Naive thymus-derived CD8-positive, alpha-beta T cell (primary cell): ENCODE measurements at regions not wholly inside any gene's neighbourhood (a gene's known extent, or its start where the extent isn't known, plus 50 kb on each side); places are given as distances from the start of the nearest gene placed in this dataset.
"Not testable (repeated sequence)": the region's sequence is repeated elsewhere in the genome, so short reads cannot be mapped to it uniquely, and the experiment has no call there.

Source experiments
- ATAC-seq, 2 donors: fragments of 150-1000 bp; cut with Tn5 transposase in 1 of 2; sonication (Bioruptor Pico), chemical (Tn5 transposase) in 1 of 2; 1 replicate in 1 of 2; 2 replicates in 1 of 2; pipeline ENCODE4 v1.10.0; 2021; ENCODE audit warnings: mild to moderate bottlenecking in 2 of 2, moderate library complexity in 2 of 2
- POLR2A ChIA-PET: fragments of 350-600 bp; sonication (Branson Sonifier 250); formaldehyde crosslinking; loops from one replicate; lab custom pipeline; 2021; ENCODE audit warnings: antibody characterized with exemption; lab: Charles Lee
- DNase-seq, 10 donors: peaks; one replicate each; pipeline versions ENCODE4 v3.0.0 to v3.0.0-alpha.2; 2020 to 2022
- H3K27ac Mint-ChIP-seq, 10 donors: one replicate each; pipeline ENCODE4 v1.8.0; 2020 to 2022; ENCODE audit warnings: mild to moderate bottlenecking in 10 of 10, mixed read lengths in 10 of 10, moderate library complexity in 4 of 10, inconsistent platforms in 1 of 10
- H3K27me3 Mint-ChIP-seq, 5 donors: one replicate each; pipeline ENCODE4 v1.8.0; 2021 to 2022; ENCODE audit warnings: mixed read lengths in 5 of 5
- H3K36me3 Mint-ChIP-seq, 3 donors: one replicate each; pipeline ENCODE4 v1.8.0; 2020 to 2022; ENCODE audit warnings: mixed read lengths in 3 of 3, mild to moderate bottlenecking in 2 of 3, inconsistent platforms in 1 of 3
- H3K4me1 Mint-ChIP-seq, 4 donors: one replicate each; pipeline ENCODE4 v1.8.0; 2021 to 2022; ENCODE audit warnings: mixed read lengths in 4 of 4
- H3K4me3 Mint-ChIP-seq, 10 donors: one replicate each; pipeline ENCODE4 v1.8.0; 2020 to 2022; ENCODE audit warnings: mild to moderate bottlenecking in 10 of 10, mixed read lengths in 10 of 10, moderate library complexity in 6 of 10, inconsistent platforms in 1 of 10
- H3K9me3 Mint-ChIP-seq, 9 donors: one replicate each; pipeline ENCODE4 v1.8.0; 2020 to 2022; ENCODE audit warnings: mixed read lengths in 9 of 9, mild to moderate bottlenecking in 3 of 9, inconsistent platforms in 1 of 9, moderate library complexity in 1 of 9

- peaks cover 0 to 5% (median under 1%) of the 10 kb centered on the region in 5 donors for H3K27me3 Mint-ChIP-seq
- H3K36me3 Mint-ChIP-seq, result no peaks in the 10 kb centered on the region
- no peak overlapping the region for H3K4me3 Mint-ChIP-seq
- ATAC-seq (no peak), DNase-seq (no peak)
- peaks cover 0 to 6% (median 0%) of the 10 kb centered on the region in 4 donors for H3K4me1 Mint-ChIP-seq
- H3K9me3 Mint-ChIP-seq, result no peaks in the 10 kb centered on the region
- H3K27ac Mint-ChIP-seq, result no peak overlapping the region
- POLR2A ChIA-PET, result no interaction called here
These were observed 85.4 kb upstream of the OLIG3 start for GRCh38 chr6:137579612-137580011.

- no peaks in the 10 kb centered on the region for H3K9me3 Mint-ChIP-seq
- H3K27ac Mint-ChIP-seq, result no peak overlapping the region
- H3K4me1 Mint-ChIP-seq, result peaks cover 0 to 6% (median 0%) of the 10 kb centered on the region in 4 donors
- ATAC-seq (no peak), DNase-seq (no peak)
- POLR2A ChIA-PET, result no interaction called here
- H3K27me3 Mint-ChIP-seq, result peaks cover 0 to 2% (median 0%) of the 10 kb centered on the region in 5 donors
- H3K36me3 Mint-ChIP-seq, result peaks cover 0 to 3% (median 0%) of the 10 kb centered on the region in 3 donors
- H3K4me3 Mint-ChIP-seq, result no peak overlapping the region
These were observed 87.0 kb upstream of the OLIG3 start for GRCh38 chr6:137581019-137581707.

- POLR2A ChIA-PET, H3K27me3 Mint-ChIP-seq, H3K27ac Mint-ChIP-seq: not testable (repeated sequence)
These were observed 89.3 kb upstream of the OLIG3 start for GRCh38 chr6:137583519-137583918.

GRCh38 chr6:137588472-137588871, 94.3 kb upstream of the OLIG3 start:
- Mint-ChIP-seq H3K36me3 (peaks cover 0 to 27% (median 19%) of the 10 kb centered on the region in 3 donors), H3K27ac (no peak overlapping the region), H3K4me3 (no peak overlapping the region), H3K4me1 (peaks cover 6 to 15% (median 10%) of the 10 kb centered on the region in 4 donors), H3K27me3 (peaks cover 0 to 18% (median 3%) of the 10 kb centered on the region in 5 donors), H3K9me3 (peaks cover 3 to 35% (median 18%) of the 10 kb centered on the region in 9 donors)
- ATAC-seq (no peak), DNase-seq (no peak)
- POLR2A ChIA-PET, result interaction anchor here (0.9 to 1.2 kb wide), 2 partner anchors 15 to 29 kb away, joined by 3 to 5 read pairs; no protein-coding TSS in a partner anchor

More at GRCh38 chr6:137583519-137583918, 89.3 kb upstream of the OLIG3 start:
- H3K36me3 Mint-ChIP-seq, H3K4me3 Mint-ChIP-seq, H3K4me1 Mint-ChIP-seq, DNase-seq, ATAC-seq, H3K9me3 Mint-ChIP-seq: not testable (repeated sequence)

- Mint-ChIP-seq H3K27me3 (peaks cover 0 to 20% (median 5%) of the 10 kb centered on the region in 5 donors), H3K27ac (peak overlapping the region in 2 of 10 donors; percentile 8 to 61), H3K4me3 (peak overlapping the region in 1 of 10 donors; percentile 24), H3K36me3 (peaks cover 0 to 31% (median 22%) of the 10 kb centered on the region in 3 donors), H3K4me1 (peaks cover 6 to 15% (median 10%) of the 10 kb centered on the region in 4 donors), H3K9me3 (peaks cover 3 to 39% (median 18%) of the 10 kb centered on the region in 9 donors)
- POLR2A ChIA-PET, result interaction anchor here (0.9 to 1.2 kb wide), 2 partner anchors 16 to 29 kb away, joined by 3 to 5 read pairs; no protein-coding TSS in a partner anchor
- DNase-seq (peak in 8 of 10 donors; percentile 6 to 64 (median 28)), ATAC-seq (peak; percentile 84 to 100)
These were observed 95.1 kb upstream of the OLIG3 start for GRCh38 chr6:137589067-137589848.

GRCh38 chr6:137590684-137591083, 96.5 kb upstream of the OLIG3 start:
- Mint-ChIP-seq H3K27me3 (peaks cover 0 to 29% (median 7%) of the 10 kb centered on the region in 5 donors), H3K36me3 (peaks cover 0 to 35% (median 25%) of the 10 kb centered on the region in 3 donors), H3K4me1 (peaks cover 6 to 15% (median 10%) of the 10 kb centered on the region in 4 donors), H3K9me3 (peaks cover 3 to 53% (median 22%) of the 10 kb centered on the region in 9 donors), H3K27ac (no peak overlapping the region), H3K4me3 (no peak overlapping the region)
- POLR2A ChIA-PET, result no interaction called here
- ATAC-seq, result no peak
- DNase-seq, result no peak

GRCh38 chr6:137601471-137601870, 107.3 kb upstream of the OLIG3 start:
- POLR2A ChIA-PET, result interaction anchor here (0.7 kb wide), 1 partner anchor 337 kb away, joined by 3 read pairs; no protein-coding TSS in a partner anchor
- no peak for DNase-seq
- Mint-ChIP-seq H3K4me1 (peaks cover 0 to 2% (median under 1%) of the 10 kb centered on the region in 4 donors), H3K36me3 (no peaks in the 10 kb centered on the region), H3K27ac (no peak overlapping the region), H3K4me3 (no peak overlapping the region), H3K9me3 (peaks cover 0 to 9% (median 0%) of the 10 kb centered on the region in 9 donors), H3K27me3 (peaks cover 10 to 20% (median 12%) of the 10 kb centered on the region in 5 donors)
- ATAC-seq, result no peak

- Mint-ChIP-seq H3K4me1 (peaks cover 0 to 2% (median under 1%) of the 10 kb centered on the region in 4 donors), H3K27ac (peak overlapping the region in 1 of 10 donors; percentile 63), H3K36me3 (no peaks in the 10 kb centered on the region), H3K4me3 (no peak overlapping the region), H3K27me3 (peaks cover 12 to 21% (median 14%) of the 10 kb centered on the region in 5 donors), H3K9me3 (peaks cover 0 to 9% (median 0%) of the 10 kb centered on the region in 9 donors)
- DNase-seq, result no peak
- POLR2A ChIA-PET, result no interaction called here
- no peak for ATAC-seq
These were observed 108.4 kb upstream of the OLIG3 start for GRCh38 chr6:137602313-137603197.

GRCh38 chr6:137610702-137611101, 116.5 kb upstream of the OLIG3 start:
- Mint-ChIP-seq H3K4me1 (no peaks in the 10 kb centered on the region), H3K27me3 (peaks cover 3 to 14% (median 6%) of the 10 kb centered on the region in 5 donors), H3K36me3 (peaks cover 0 to 7% (median 5%) of the 10 kb centered on the region in 3 donors), H3K4me3 (no peak overlapping the region), H3K9me3 (peaks cover 0 to 22% (median 2%) of the 10 kb centered on the region in 9 donors), H3K27ac (no peak overlapping the region)
- ATAC-seq (no peak), DNase-seq (no peak)
- POLR2A ChIA-PET, result no interaction called here

- Mint-ChIP-seq H3K9me3 (no peaks in the 10 kb centered on the region), H3K27me3 (peaks cover 8 to 28% (median 24%) of the 10 kb centered on the region in 5 donors), H3K36me3 (no peaks in the 10 kb centered on the region)
These were observed 129.1 kb upstream of the OLIG3 start for GRCh38 chr6:137623293-137623692.

GRCh38 chr6:137625100-137625661, 131.0 kb upstream of the OLIG3 start:
- H3K27me3 Mint-ChIP-seq, result peaks cover 8 to 28% (median 21%) of the 10 kb centered on the region in 5 donors
- DNase-seq (no peak), ATAC-seq (no peak)
- H3K4me1 Mint-ChIP-seq, result peaks cover 0 to 1% (median 0%) of the 10 kb centered on the region in 4 donors
- POLR2A ChIA-PET, result interaction anchor here (0.6 to 0.7 kb wide), 2 partner anchors 19 to 1326 kb away, joined by 3 read pairs; no protein-coding TSS in a partner anchor
- no peaks in the 10 kb centered on the region for H3K9me3 Mint-ChIP-seq
- no peak overlapping the region for H3K27ac Mint-ChIP-seq
- H3K36me3 Mint-ChIP-seq, result no peaks in the 10 kb centered on the region
- no peak overlapping the region for H3K4me3 Mint-ChIP-seq

More at GRCh38 chr6:137623293-137623692, 129.1 kb upstream of the OLIG3 start:
- POLR2A ChIA-PET, result no interaction called here
- no peak for DNase-seq
- no peak for ATAC-seq
- Mint-ChIP-seq H3K4me3 (no peak overlapping the region), H3K27ac (no peak overlapping the region), H3K4me1 (peaks cover 0 to 3% (median 0%) of the 10 kb centered on the region in 4 donors)
